DND-41 (cell line): ENCODE measurements at regions not wholly inside any gene's neighbourhood (a gene's known extent, or its start where the extent isn't known, plus 50 kb on each side); places are given as distances from the start of the nearest gene placed in this dataset.

Source experiments
- ATAC-seq: fragments of 200-7000 bp; cut with Tn5 transposase; 3 replicates; pipeline ENCODE4 v1.9.1; 2021; ENCODE audit warnings: low read depth; ENCODE audit not compliant: insufficient read depth
- DNase-seq: peaks from one replicate; pipeline ENCODE4 v3.0.0-alpha.2; 2020
- H2AFZ ChIP-seq: 2 replicates; pipeline ENCODE4 v1.6.0; 2012; ENCODE audit warnings: low read depth, low read length
- H3K27ac ChIP-seq: 2 replicates; pipeline ENCODE4 v1.5.1; 2012; ENCODE audit warnings: low read length, inconsistent platforms
- H3K27me3 ChIP-seq: fragments of 200-600 bp; sonication (generic); 2 replicates; pipeline ENCODE4 v1.6.0; 2012; ENCODE audit warnings: low read length, mild to moderate bottlenecking, inconsistent platforms; ENCODE audit not compliant: insufficient read depth, poor library complexity
- H3K36me3 ChIP-seq: 2 replicates; pipeline ENCODE4 v1.5.1; 2012; ENCODE audit warnings: low read length, inconsistent platforms; ENCODE audit not compliant: insufficient read depth
- H3K4me1 ChIP-seq: 2 replicates; pipeline ENCODE4 v1.5.1; 2012; ENCODE audit warnings: mild to moderate bottlenecking, low read length; ENCODE audit not compliant: insufficient read depth
- H3K4me2 ChIP-seq: 2 replicates; pipeline ENCODE4 v1.6.0; 2012; ENCODE audit warnings: mild to moderate bottlenecking, moderate library complexity, low read length, inconsistent platforms; ENCODE audit not compliant: insufficient read depth
- H3K4me3 ChIP-seq, 2 experiments: fragments of 200-600 bp in 1 of 2; shearing (Covaris generic) in 1 of 2; 2 replicates each; pipeline ENCODE4 v1.5.1; 2012 to 2016; ENCODE audit warnings: inconsistent platforms in 2 of 2, low read length in 2 of 2, mild to moderate bottlenecking in 2 of 2, low read depth in 1 of 2, moderate library complexity in 1 of 2
- H3K79me2 ChIP-seq: 2 replicates; pipeline ENCODE4 v1.6.0; 2012; ENCODE audit warnings: low read length, inconsistent platforms; ENCODE audit not compliant: insufficient read depth
- H3K9ac ChIP-seq: 2 replicates; pipeline ENCODE4 v1.6.0; 2012; ENCODE audit warnings: low read depth, mild to moderate bottlenecking, inconsistent platforms, low read length, moderate library complexity
- H3K9me3 ChIP-seq: 2 replicates; pipeline ENCODE4 v1.5.1; 2012; ENCODE audit warnings: low read length, moderate library complexity, mild to moderate bottlenecking, inconsistent platforms; ENCODE audit not compliant: insufficient read depth, severe bottlenecking
- H4K20me1 ChIP-seq: 2 replicates; pipeline ENCODE4 v1.6.0; 2012; ENCODE audit warnings: low read length; ENCODE audit not compliant: insufficient read depth
- CTCF ChIP-seq: IDR thresholded peaks from 2 replicates; pipeline ENCODE4 v1.5.1; 2012; ENCODE audit warnings: borderline replicate concordance, low read length, moderate library complexity, mild to moderate bottlenecking; ENCODE audit not compliant: poor library complexity, severe bottlenecking; ENCODE audit errors: extremely low read depth
- EZH2 ChIP-seq: IDR thresholded peaks from 3 replicates; pipeline ENCODE4 v1.6.1; 2012; ENCODE audit warnings: borderline replicate concordance, low read depth, mild to moderate bottlenecking, moderate library complexity, low read length, inconsistent platforms; ENCODE audit not compliant: severe bottlenecking

GRCh38 chr18:45335282-45336043, 279.8 kb upstream of the SLC14A2 start:
- Histone ChIP-seq H3K79me2 (no peaks in the 10 kb centered on the region), H2AFZ (no peak overlapping the region)
- no peak for DNase-seq

GRCh38 chr18:45336448-45336847, 278.8 kb upstream of the SLC14A2 start:
- DNase-seq (no peak), ATAC-seq (no peak)
- H3K4me3 ChIP-seq, result no peak overlapping the region
- H3K36me3 ChIP-seq, result no peaks in the 10 kb centered on the region
- no peaks in the 10 kb centered on the region for H4K20me1 ChIP-seq
- peaks cover 7% of the 10 kb centered on the region for H3K27me3 ChIP-seq
- no peak overlapping the region for H3K4me2 ChIP-seq
- no peaks in the 10 kb centered on the region for H3K79me2 ChIP-seq
- TF ChIP-seq EZH2 (no peak), CTCF (no peak)
- H2AFZ ChIP-seq, result no peak overlapping the region
- no peaks in the 10 kb centered on the region for H3K9me3 ChIP-seq
- H3K4me1 ChIP-seq, result no peaks in the 10 kb centered on the region
- H3K9ac ChIP-seq, result no peak overlapping the region
- no peak overlapping the region for H3K27ac ChIP-seq

More at GRCh38 chr18:45335282-45336043, 279.8 kb upstream of the SLC14A2 start:
- no peak for TF ChIP-seq EZH2
- TF ChIP-seq CTCF, result no peak
- H3K27ac ChIP-seq, result no peak overlapping the region
- no peak overlapping the region for H3K4me3 ChIP-seq
- H3K27me3 ChIP-seq, result peaks cover 7% of the 10 kb centered on the region
- no peaks in the 10 kb centered on the region for H3K9me3 ChIP-seq
- H3K4me2 ChIP-seq, result no peak overlapping the region
- no peak for ATAC-seq
- H3K36me3 ChIP-seq, result no peaks in the 10 kb centered on the region
- no peak overlapping the region for H3K9ac ChIP-seq
- H4K20me1 ChIP-seq, result no peaks in the 10 kb centered on the region
- no peaks in the 10 kb centered on the region for H3K4me1 ChIP-seq

- H3K4me3 ChIP-seq, result no peak overlapping the region
- TF ChIP-seq CTCF (no peak), EZH2 (no peak)
Observed at GRCh38 chr18:45337477-45337876, 277.8 kb upstream of the SLC14A2 start.

More at GRCh38 chr18:45337477-45337876, 277.8 kb upstream of the SLC14A2 start:
- Histone ChIP-seq H3K9ac (no peak overlapping the region), H4K20me1 (no peaks in the 10 kb centered on the region), H3K4me2 (no peak overlapping the region), H3K36me3 (no peaks in the 10 kb centered on the region), H3K27me3 (peaks cover 7% of the 10 kb centered on the region), H2AFZ (no peak overlapping the region), H3K4me1 (no peaks in the 10 kb centered on the region), H3K9me3 (no peaks in the 10 kb centered on the region), H3K79me2 (no peaks in the 10 kb centered on the region), H3K27ac (no peak overlapping the region)
- no peak for DNase-seq
- ATAC-seq, result no peak
